ENCODE measurements at regions not wholly inside any gene's neighbourhood (a gene's known extent, or its start where the extent isn't known, plus 50 kb on each side); places are given as distances from the start of the nearest gene placed in this dataset.
A peak's percentile ranks its signal among the peaks of the same experiment; 100 is the strongest.
"Not testable (repeated sequence)": the region's sequence is repeated elsewhere in the genome, so short reads cannot be mapped to it uniquely, and the experiment has no call there.

DNA sequence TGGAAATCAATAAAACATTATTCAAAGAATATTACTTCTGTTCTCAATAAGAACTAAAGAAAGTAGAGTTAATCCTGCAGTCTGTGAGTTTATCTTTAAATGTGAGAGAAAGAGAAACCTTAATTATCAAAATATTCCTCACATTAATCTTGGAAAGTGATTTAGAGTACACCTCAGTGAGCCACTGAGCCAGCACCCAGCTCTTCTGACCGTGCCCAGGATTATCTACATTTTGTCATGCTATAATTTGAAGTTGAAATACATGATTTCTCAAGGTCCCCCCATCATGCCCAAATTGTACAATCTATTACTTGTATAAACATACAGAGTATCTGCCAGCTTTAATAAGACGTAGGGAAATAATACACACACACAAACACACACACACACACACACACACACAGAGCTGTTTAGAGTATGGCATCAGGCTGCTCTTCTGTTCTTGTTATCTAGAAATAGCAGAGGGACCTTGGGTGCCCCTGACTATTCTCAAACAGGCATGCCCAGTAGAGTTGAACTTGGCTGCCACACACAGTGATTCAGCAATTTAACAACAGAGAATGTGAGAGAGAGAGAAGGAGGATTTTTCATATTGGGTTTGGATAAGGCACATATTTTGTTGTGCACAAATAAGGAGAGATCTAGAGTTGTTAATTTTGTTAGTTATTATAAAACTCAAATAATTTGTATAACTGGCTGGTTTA lies 74.4 kb downstream of the P2RY1 start:
- Histone ChIP-seq H3K4me3 (no peak overlapping the region), H3K4me1 (ENCODE audit: low read depth) (no peaks in the 10 kb centered on the region), H3K9me3 (no peaks in the 10 kb centered on the region), H3K36me3 (ENCODE audit: low read depth) (no peaks in the 10 kb centered on the region)
- no peak for ATAC-seq
- TF ChIP-seq, protein P1, sequence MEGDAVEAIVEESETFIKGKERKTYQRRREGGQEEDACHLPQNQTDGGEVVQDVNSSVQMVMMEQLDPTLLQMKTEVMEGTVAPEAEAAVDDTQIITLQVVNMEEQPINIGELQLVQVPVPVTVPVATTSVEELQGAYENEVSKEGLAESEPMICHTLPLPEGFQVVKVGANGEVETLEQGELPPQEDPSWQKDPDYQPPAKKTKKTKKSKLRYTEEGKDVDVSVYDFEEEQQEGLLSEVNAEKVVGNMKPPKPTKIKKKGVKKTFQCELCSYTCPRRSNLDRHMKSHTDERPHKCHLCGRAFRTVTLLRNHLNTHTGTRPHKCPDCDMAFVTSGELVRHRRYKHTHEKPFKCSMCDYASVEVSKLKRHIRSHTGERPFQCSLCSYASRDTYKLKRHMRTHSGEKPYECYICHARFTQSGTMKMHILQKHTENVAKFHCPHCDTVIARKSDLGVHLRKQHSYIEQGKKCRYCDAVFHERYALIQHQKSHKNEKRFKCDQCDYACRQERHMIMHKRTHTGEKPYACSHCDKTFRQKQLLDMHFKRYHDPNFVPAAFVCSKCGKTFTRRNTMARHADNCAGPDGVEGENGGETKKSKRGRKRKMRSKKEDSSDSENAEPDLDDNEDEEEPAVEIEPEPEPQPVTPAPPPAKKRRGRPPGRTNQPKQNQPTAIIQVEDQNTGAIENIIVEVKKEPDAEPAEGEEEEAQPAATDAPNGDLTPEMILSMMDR (IDR thresholded peaks at IDR 0.05), result no peak
- intact Hi-C loops (cut with DNase I, micrococcal nuclease), result no loop called here
- DNase-seq, result no peak

DNA sequence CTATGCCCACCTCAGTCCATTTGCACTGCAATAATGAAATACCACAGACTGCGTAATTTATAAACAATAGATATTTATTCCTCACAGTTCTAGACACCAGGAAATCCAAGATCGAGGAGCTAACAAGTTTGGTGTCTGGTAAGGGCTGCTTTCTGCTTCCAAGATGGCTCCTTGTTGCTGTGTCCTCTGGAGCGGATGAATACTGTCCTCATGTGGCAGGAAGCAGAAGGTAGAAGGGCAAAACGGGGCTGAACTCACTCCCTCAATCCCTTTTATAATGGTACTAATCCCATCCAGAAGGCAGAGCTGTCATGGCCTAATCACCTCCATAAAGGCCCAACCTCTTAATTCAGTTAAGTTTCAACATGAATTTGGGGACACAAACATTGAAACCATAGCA lies 75.3 kb downstream of the P2RY1 start:
- DNase-seq (peak in 1 of 3 donors; percentile 5), ATAC-seq (peak; percentile 51)
- Histone ChIP-seq H3K4me3 (no peak overlapping the region), H3K4me1 (ENCODE audit: low read depth) (no peaks in the 10 kb centered on the region), H3K36me3 (ENCODE audit: low read depth) (no peaks in the 10 kb centered on the region), H3K9me3 (no peaks in the 10 kb centered on the region)
- TF ChIP-seq, protein P1 (IDR thresholded peaks at IDR 0.05), result no peak
- intact Hi-C loops (cut with DNase I, micrococcal nuclease), result no loop called here

DNA sequence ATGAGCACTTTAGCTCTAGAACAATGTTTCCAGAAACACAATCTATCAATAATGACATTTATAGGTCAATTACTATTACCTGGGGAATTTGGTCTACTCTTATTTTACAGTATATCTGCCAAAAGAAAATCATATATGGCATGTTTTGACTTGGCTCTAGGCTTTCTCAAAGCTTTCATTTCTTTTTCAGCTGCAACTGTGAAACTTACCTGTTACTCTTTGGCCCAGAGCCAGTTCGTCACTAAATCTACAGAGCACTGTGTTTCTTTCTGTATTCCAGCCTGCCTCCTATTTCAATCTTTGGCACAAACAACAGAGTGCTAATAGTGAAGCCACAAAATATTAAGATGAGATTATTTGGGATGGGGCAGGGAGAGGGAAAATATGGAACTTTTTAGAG lies 76.0 kb downstream of the P2RY1 start:
- no peaks in the 10 kb centered on the region for H3K9me3 ChIP-seq
- intact Hi-C loops (cut with DNase I, micrococcal nuclease), result no loop called here
- H3K36me3 ChIP-seq (ENCODE audit: low read depth), result no peaks in the 10 kb centered on the region
- H3K4me3 ChIP-seq, result no peak overlapping the region
- no peaks in the 10 kb centered on the region for H3K4me1 ChIP-seq (ENCODE audit: low read depth)
- TF ChIP-seq, protein P1 (IDR thresholded peaks at IDR 0.05), result no peak
- ATAC-seq (no peak), DNase-seq (no peak)

DNA sequence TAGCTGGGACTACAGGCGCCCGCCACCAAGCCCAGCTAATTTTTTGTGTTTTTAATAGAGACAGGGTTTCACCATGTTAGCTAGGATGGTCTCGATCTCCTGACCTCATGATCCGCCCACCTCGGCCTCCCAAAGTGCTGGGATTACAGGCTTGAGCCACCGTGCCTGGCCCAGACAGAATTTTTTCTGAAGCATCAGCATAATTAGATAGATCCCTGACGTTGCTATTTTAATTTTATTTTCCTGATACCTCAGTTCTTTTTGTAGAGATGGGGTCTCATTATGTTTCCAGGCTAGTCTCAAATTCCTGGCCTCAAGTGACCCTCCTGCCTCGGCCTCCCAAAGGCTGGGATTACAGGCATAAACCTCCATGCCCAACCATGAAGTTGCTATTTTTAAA lies 79.8 kb downstream of the P2RY1 start:
- H3K36me3 ChIP-seq (ENCODE audit: low read depth); H3K4me1 ChIP-seq (ENCODE audit: low read depth); DNase-seq; intact Hi-C loops (cut with DNase I, micrococcal nuclease); H3K4me3 ChIP-seq; ATAC-seq; H3K9me3 ChIP-seq: not testable (repeated sequence)

DNA sequence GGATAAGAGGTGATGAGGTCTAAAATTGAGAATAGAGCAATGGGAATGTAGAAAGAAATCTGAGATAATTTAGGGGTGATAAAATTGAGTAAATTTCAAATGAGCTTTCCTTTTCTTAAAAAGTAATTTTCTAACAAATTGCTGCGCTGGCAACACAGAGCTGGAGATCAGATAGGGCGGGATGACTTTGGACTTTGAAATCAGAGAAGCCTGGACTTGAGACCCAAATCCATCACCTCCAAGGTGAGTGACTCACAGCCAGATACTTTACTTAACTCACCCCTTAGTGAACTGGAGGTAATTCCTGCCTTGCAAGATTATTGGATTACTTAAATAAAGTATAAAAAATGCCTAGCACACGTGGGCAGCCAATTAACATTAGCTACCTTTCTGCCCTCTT lies 80.8 kb downstream of the P2RY1 start:
- Histone ChIP-seq H3K9me3 (no peaks in the 10 kb centered on the region), H3K4me1 (ENCODE audit: low read depth) (no peaks in the 10 kb centered on the region), H3K4me3 (no peak overlapping the region), H3K36me3 (ENCODE audit: low read depth) (no peaks in the 10 kb centered on the region)
- intact Hi-C loops (cut with DNase I, micrococcal nuclease), result no loop called here
- TF ChIP-seq, protein P1 (IDR thresholded peaks at IDR 0.05), result no peak
- ATAC-seq (peak; percentile 45), DNase-seq (no peak)

DNA sequence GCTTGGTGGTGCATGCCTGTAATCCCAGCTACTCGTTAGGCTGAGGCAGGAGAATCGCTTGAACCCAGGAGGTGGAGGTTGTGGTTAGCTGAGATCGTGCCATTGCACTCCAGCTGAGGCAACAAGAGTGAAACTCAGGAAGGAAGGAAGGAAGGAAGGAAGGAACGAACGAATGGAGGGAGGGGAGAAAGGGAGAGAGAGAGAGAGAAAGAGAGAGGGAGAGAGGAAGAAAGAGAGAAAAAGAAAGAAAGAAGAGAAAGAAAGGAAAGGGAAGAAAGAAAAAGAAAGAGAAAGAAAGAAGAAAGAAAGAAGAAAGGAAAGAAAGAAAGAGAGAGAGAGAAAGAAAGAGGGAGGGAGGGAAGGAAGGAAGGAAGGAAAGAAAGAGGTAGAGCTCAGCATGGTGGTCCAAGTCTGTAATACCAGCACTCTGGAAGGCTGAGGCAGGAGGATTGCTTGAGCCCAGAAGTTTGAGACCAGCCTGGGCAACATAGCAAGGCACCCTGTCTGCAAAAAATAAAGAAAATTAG lies 81.9 kb downstream of the P2RY1 start:
- no peak overlapping the region for H3K4me3 ChIP-seq
- no peaks in the 10 kb centered on the region for H3K9me3 ChIP-seq
- TF ChIP-seq, protein P1 (IDR thresholded peaks at IDR 0.05), result no peak
- intact Hi-C loops (cut with DNase I, micrococcal nuclease), result no loop called here
- no peak for DNase-seq
- H3K4me1 ChIP-seq (ENCODE audit: low read depth), result no peaks in the 10 kb centered on the region
- ATAC-seq, result no peak
- no peaks in the 10 kb centered on the region for H3K36me3 ChIP-seq (ENCODE audit: low read depth)

Data from mucosa of descending colon (tissue), 3 donors.